ENCODE measurements at regions not wholly inside any gene's neighbourhood (a gene's known extent, or its start where the extent isn't known, plus 50 kb on each side); places are given as distances from the start of the nearest gene placed in this dataset.

DNA sequence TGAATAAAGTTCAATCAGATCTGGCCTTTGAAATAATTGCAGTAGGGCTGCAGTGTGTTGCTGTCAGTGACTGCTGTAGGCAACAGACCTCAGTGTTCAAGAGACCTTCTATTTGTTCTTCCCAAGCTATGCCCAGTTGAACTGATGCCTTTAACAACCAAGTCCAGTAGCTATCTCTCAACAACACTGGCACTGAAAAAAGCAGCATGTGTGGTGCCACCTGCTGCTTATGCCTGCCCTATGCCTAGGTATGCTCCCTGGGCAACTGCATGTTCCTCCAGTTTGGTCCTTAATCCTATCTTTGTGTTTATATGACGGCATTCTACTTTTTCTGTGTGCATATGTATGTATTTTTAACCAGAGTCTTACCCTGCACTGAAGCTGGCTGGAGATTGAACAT is 523.9 kb upstream of the MEX3C start:
- no peak overlapping the region for H3K4me3 ChIP-seq (ENCODE audit: low read depth, low read length)

GRCh38 chr18:51721996-51722395 is 524.5 kb upstream of the MEX3C start:
- Histone ChIP-seq H3K27me3 (replicated peaks) (no peaks in the 10 kb centered on the region), H3K27ac (no peak overlapping the region), H3K36me3 (replicated peaks) (no peaks in the 10 kb centered on the region), H3K4me3 (ENCODE audit: low read depth, low read length) (no peak overlapping the region)
- DNase-seq, result no peak
- TF ChIP-seq, protein P1, sequence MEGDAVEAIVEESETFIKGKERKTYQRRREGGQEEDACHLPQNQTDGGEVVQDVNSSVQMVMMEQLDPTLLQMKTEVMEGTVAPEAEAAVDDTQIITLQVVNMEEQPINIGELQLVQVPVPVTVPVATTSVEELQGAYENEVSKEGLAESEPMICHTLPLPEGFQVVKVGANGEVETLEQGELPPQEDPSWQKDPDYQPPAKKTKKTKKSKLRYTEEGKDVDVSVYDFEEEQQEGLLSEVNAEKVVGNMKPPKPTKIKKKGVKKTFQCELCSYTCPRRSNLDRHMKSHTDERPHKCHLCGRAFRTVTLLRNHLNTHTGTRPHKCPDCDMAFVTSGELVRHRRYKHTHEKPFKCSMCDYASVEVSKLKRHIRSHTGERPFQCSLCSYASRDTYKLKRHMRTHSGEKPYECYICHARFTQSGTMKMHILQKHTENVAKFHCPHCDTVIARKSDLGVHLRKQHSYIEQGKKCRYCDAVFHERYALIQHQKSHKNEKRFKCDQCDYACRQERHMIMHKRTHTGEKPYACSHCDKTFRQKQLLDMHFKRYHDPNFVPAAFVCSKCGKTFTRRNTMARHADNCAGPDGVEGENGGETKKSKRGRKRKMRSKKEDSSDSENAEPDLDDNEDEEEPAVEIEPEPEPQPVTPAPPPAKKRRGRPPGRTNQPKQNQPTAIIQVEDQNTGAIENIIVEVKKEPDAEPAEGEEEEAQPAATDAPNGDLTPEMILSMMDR (IDR thresholded peaks at IDR 0.05; ENCODE audit: low read depth, low read length, missing control alignments), result no peak
- in situ Hi-C loops (cut with HindIII; ENCODE audit: low pct_ligation_motif_present, low sequenced_read_pairs), result no loop called here

More for the DNA sequence above, 523.9 kb upstream of the MEX3C start:
- H3K36me3 ChIP-seq (replicated peaks), result no peaks in the 10 kb centered on the region
- in situ Hi-C loops (cut with HindIII; ENCODE audit: low pct_ligation_motif_present, low sequenced_read_pairs), result no loop called here
- H3K27me3 ChIP-seq (replicated peaks), result no peaks in the 10 kb centered on the region
- TF ChIP-seq, protein P1 (IDR thresholded peaks at IDR 0.05; ENCODE audit: low read depth, low read length, missing control alignments), result no peak
- no peak for DNase-seq
- no peak overlapping the region for H3K27ac ChIP-seq

GRCh38 chr18:51724790-51725721 is 527.6 kb upstream of the MEX3C start:
- no peak overlapping the region for H3K27ac ChIP-seq
- no peak for DNase-seq
- in situ Hi-C loops (cut with HindIII; ENCODE audit: low pct_ligation_motif_present, low sequenced_read_pairs), result no loop called here
- H3K36me3 ChIP-seq (replicated peaks), result no peaks in the 10 kb centered on the region
- H3K4me3 ChIP-seq (ENCODE audit: low read depth, low read length), result no peak overlapping the region
- H3K27me3 ChIP-seq (replicated peaks), result no peaks in the 10 kb centered on the region
- TF ChIP-seq, protein P1 (IDR thresholded peaks at IDR 0.05; ENCODE audit: low read depth, low read length, missing control alignments), result no peak

GRCh38 chr18:51726614-51727013 is 529.1 kb upstream of the MEX3C start:
- in situ Hi-C loops (cut with HindIII; ENCODE audit: low pct_ligation_motif_present, low sequenced_read_pairs), result no loop called here
- TF ChIP-seq, protein P1 (IDR thresholded peaks at IDR 0.05; ENCODE audit: low read depth, low read length, missing control alignments), result no peak
- no peaks in the 10 kb centered on the region for H3K27me3 ChIP-seq (replicated peaks)
- no peak for DNase-seq
- no peak overlapping the region for H3K27ac ChIP-seq
- H3K36me3 ChIP-seq (replicated peaks), result no peaks in the 10 kb centered on the region
- no peak overlapping the region for H3K4me3 ChIP-seq (ENCODE audit: low read depth, low read length)

- TF ChIP-seq, protein P1 (IDR thresholded peaks at IDR 0.05; ENCODE audit: low read depth, low read length, missing control alignments), result no peak
- Histone ChIP-seq H3K36me3 (replicated peaks) (no peaks in the 10 kb centered on the region), H3K4me3 (ENCODE audit: low read depth, low read length) (no peak overlapping the region), H3K27ac (no peak overlapping the region), H3K27me3 (replicated peaks) (no peaks in the 10 kb centered on the region)
- in situ Hi-C loops (cut with HindIII; ENCODE audit: low pct_ligation_motif_present, low sequenced_read_pairs), result no loop called here
- DNase-seq, result no peak
Observed at GRCh38 chr18:51727780-51728179, 530.3 kb upstream of the MEX3C start.

Data from brain microvascular endothelial cell (primary cell).